HTR-8/SVneo (cell line): ENCODE measurements at regions not wholly inside any gene's neighbourhood (a gene's known extent, or its start where the extent isn't known, plus 50 kb on each side); places are given as distances from the start of the nearest gene placed in this dataset.
A peak's percentile ranks its signal among the peaks of the same experiment; 100 is the strongest.

Experiments
- DNase-seq: peaks from one replicate; pipeline ENCODE4 v3.0.0; 2011; ENCODE audit warnings: low spot score, mixed read lengths; ENCODE audit not compliant: insufficient read length
- FAIRE-seq: peaks from 2 replicates; lab custom pipeline; 2011; peaks lifted over from hg19 to GRCh38; lab: Jason Lieb, UNC

DNA sequence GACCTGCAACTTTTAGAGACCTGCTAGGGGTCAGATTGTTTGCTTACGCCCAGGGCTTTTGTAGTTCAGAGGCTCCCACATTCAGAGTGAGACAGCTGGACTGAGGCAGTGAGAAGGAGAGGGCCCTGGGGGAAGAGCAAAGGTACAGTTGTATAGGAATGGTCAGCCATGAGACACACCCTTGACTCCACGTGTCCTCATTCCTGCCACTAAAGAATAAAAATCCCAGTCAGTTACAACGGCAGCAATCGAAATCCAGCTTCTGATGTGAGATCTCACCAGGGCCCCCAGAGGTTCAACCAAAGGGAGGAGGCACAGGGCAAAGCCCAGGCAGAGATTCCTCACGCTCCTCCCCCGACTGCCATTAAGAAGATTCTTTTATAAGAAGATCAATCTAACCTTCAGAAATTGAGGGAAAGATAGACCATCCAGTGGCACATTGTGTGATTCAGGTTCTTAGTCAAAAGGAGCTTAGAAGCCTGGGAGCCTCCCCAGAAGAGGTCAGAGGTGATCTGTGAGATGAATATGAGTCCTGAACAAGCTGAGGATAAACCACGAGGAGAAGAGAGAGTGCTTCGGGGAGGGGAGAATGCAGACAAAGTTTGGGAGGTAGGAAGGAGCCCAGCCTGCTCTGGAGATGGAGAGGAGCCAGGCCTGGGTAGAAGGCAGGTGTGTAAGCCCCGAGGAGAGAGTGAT, 317.0 kb downstream of the CYP26B1 start:
- DNase-seq (no peak), FAIRE-seq (peak; percentile 57)

DNA sequence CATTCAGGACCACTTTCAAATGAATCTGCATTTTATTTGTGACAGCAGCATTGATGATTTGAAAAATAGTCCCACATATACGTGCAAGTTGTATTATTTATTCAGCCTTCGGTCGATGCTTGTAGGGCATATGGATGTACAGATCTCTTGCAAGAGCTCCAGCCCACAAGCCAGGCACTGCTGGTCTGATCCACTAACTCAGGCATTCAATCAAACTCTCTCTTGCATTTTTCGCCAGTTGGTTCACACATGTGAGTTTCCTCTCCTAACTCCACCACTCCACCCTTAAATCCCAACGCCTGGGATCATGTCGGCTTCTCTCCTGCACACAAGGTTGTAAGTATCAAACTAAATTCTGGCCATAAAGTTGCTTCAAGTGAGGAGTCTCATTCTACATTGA, 318.7 kb downstream of the CYP26B1 start:
- no peak for DNase-seq
- FAIRE-seq: peak; percentile 23

GRCh38 chr2:71827973-71828372, 319.7 kb downstream of the CYP26B1 start:
- no peak for FAIRE-seq
- no peak for DNase-seq

- DNase-seq: no peak
- FAIRE-seq: no peak
These were observed 320.1 kb downstream of the CYP26B1 start for GRCh38 chr2:71827524-71827901.

DNA sequence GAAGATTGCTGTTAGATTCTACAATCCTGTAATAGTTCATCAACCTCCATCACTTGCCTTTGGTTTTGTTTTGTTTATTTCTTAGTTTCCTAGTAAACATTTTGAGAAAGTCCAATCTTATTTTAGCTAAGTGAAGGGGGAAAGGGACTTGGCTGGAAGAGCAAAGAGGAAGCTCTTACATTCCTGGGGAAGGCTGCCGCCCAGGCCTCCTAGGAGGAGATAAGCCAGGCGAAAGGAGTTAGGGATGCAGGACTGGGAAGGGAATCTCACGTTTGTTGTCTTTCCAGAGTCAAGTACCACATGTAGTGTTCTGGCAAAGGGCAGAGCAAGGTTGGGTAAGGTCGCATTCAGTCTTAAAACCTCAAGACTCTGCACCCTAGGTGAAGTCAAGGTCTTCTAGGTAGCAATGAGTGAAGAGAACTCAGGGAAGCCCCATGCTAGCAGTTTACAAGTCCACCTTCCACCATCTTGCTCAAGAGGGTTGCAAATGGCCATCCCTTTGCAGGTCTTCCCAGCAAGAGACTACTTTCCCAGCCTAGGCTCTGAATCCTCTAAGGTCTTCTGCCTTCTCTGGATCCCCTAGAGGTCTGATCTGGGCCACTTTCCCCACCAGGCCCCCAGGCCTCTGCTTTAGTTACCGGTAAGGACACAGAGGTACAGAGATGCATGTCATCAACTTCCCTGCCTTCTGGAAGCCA, 320.7 kb downstream of the CYP26B1 start:
- FAIRE-seq (no peak), DNase-seq (no peak)

DNA sequence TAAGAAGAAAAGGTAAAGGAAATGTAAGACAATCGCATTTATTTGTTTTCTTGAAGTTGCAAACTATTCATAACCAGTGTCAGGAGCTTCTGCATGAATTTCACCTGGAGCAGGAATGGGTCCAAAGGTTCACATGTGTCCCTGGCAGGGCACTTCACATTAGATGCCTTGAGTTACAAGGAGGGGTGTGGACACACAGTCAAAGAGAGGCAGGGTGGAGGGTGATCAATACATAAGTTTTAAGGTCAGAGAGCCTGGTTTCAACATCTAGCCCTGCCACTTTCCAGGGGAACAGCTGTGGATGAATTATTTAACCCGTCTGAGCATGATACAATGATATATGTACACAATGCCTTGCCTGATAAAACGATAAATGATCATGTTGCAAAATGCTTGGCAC, 321.4 kb downstream of the CYP26B1 start:
- FAIRE-seq (no peak), DNase-seq (no peak)

DNA sequence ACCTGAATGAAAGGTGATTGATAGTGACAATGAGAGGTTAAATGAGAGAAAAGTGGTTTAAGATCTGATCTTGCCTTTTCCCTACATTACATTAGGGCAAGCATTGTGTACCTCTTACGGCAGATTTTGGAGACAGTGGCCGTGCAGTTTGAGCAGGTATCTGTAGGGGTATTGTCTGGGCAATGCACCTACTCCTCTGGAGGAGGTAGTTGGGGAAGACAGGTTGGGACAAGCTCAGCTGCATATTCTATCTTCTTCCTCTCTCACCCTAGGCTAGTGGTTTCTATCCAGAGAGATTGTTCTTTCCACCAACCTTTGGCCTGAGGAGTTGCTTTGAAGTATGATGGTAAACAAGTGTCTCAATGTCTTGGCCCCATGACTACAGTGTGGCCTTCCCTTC, 323.2 kb downstream of the CYP26B1 start:
- FAIRE-seq (peak; percentile 48), DNase-seq (no peak)

GRCh38 chr2:71823526-71823925, 324.1 kb downstream of the CYP26B1 start:
- FAIRE-seq (no peak), DNase-seq (no peak)

DNA sequence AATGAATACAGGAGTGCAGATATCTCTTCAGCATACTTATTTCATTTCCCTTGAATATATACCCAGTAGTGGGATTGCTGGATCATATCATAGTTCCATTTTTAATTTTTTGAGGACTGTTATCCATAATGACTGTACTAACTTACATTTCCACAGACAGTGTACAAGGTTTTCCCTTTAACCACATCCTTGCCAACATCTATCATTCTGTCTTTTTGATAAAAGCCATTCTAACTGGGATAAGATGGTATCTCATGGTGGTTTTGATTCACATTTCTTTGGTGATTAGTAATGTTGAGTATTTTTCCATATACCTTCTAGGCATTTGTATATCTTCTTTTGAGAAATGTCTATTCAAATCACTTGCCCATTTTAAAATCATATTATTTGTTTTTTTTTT, 325.2 kb downstream of the CYP26B1 start:
- no peak for FAIRE-seq
- DNase-seq: no peak

GRCh38 chr2:71821856-71822255, 325.8 kb downstream of the CYP26B1 start:
- DNase-seq (no peak), FAIRE-seq (peak; percentile 13)

GRCh38 chr2:71816815-71817214, 330.8 kb downstream of the CYP26B1 start:
- DNase-seq: no peak
- FAIRE-seq: no peak

DNA sequence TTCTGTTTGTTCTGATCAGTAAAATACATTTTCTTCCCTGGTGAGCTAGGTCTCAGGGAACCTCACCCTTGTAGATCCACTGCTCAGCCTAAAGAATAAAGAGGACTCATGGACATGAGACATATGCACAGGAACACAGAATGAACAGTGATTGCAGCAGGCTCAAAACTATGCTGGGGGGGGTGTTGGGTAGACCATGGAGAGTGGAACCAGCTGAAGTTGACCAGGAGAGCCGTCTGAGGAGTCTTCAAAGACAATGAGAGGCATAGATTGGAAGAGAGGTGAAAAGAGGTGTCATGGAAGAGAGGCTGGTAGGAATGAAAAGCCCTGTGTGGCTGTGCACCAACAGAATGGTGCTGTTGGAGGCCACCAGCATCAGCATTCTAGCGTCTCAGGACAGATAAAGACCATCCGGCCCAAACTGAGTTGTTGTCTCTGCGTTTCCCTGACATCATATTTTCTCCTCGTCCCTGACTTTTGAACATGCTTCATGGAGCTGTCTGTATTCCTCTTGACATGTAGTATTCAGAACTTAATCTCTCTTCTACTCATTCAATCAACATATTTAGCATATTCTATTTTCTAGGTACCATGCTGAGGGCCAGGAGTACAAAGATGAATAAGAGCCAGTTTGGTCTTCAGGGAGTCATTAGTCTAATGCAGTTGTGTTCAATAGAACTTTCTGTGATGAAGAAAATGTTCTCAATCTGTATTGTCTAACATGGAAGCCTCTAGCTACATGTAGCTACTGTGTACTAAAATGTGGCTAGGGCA, 331.8 kb downstream of the CYP26B1 start:
- FAIRE-seq (no peak), DNase-seq (no peak)

GRCh38 chr2:71814885-71815284, 332.8 kb downstream of the CYP26B1 start:
- no peak for FAIRE-seq
- DNase-seq: no peak

- no peak for DNase-seq
- FAIRE-seq: peak; percentile 54
These were observed 333.7 kb downstream of the CYP26B1 start for GRCh38 chr2:71813807-71814470.

DNA sequence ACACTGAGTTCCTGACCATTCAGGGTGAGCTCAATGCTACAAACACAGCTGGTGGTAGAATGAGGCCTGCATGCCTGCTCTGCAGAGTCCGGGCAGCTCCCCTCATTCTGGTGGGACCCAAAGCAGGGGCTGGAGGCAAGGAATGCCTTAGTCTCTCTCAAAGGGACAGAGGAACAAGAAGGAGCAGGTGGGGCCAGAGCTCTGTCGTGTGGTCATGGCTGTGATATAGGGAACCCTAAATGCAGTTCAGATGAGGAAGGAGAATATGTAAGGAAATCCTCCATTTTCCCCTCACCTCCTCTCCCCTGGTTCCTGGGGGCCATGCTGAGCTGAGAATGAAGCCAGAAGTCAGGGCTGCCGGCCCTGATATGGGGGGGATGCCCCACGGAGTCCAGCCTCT, 334.3 kb downstream of the CYP26B1 start:
- DNase-seq (no peak), FAIRE-seq (peak; percentile 20)

DNA sequence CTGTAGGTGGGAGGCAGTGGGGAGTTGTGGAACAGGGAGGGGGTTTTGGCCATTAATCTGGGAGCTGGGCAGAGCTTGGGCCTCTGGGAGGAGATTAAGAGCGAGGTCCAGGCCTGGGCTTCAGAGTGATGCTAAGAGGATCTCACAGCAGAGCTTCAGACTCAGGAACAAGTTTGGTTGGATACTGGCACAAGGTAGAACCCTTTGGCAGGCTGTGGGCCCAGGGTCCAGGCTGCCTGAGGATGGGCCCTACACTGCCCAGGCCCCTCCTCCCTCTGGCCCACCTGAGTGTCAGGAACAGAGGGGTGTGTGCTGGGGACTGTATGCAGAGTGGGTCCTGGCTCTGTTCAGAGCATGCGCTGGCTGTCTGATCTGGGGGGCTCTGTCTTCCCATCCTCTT, 334.9 kb downstream of the CYP26B1 start:
- FAIRE-seq (no peak), DNase-seq (no peak)

DNA sequence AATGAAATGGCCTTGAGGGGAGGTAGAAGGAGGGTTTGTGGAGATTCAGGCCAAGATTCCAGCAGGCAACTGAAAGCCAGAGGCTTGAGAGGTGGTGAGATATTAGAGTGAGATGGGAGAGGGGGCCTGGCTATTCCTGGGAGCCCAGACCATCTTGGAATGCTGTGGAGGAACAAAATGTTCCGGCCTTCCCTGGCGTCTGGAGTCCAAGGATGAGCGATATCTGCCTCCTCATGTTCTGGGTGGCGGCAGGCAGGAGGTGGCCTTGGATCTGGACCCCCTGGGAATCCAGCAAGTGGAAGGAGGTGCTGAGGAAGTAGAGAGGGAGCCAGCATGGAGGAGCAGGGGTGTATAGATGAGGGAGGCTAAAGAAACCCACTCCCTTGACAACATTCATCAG, 335.9 kb downstream of the CYP26B1 start:
- FAIRE-seq: no peak
- no peak for DNase-seq

DNA sequence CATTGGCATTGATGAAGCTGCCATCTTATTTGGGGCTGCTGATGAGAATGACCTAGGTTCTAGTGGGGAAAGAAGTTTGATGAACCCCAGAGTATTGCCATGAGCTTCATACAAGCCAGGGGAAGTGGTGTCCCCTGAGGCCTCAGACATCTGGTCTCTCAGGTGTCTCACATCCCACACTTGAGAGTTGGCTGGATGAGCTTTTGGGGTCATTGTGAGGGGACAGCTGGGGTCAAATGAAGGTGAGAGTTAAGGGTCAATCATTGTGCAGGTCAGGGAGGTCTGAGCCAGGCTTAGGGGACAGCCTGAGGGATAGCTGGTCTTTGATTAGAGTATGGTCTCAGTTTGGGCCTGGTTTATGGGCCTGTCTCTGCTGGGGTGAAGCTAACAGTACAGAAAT, 336.5 kb downstream of the CYP26B1 start:
- DNase-seq: no peak
- no peak for FAIRE-seq

GRCh38 chr2:71807581-71808451, 339.8 kb downstream of the CYP26B1 start:
- DNase-seq: no peak
- FAIRE-seq: peak; percentile 40

DNA sequence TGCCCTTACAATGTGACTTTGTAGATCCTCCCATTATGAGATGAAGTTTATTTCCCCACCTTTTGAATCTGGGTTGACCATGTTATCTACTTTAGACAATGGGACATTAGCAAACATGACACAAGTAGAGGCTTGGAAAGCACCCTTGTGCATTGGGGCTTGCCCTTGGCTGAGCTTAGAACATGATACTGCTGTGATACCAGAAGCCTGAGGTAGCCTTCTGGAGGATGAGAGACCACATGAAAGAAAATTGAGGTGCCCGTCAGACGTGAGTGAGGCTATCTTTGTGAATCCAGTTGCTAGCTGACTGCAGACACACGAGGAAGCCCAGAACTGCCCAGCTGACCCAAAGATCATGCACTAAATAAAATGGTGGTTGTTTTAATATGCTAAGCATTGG, 341.2 kb downstream of the CYP26B1 start:
- no peak for DNase-seq
- FAIRE-seq: no peak
